ENCODE measurements at regions not wholly inside any gene's neighbourhood (a gene's known extent, or its start where the extent isn't known, plus 50 kb on each side); places are given as distances from the start of the nearest gene placed in this dataset.
A peak's percentile ranks its signal among the peaks of the same experiment; 100 is the strongest.

DNA sequence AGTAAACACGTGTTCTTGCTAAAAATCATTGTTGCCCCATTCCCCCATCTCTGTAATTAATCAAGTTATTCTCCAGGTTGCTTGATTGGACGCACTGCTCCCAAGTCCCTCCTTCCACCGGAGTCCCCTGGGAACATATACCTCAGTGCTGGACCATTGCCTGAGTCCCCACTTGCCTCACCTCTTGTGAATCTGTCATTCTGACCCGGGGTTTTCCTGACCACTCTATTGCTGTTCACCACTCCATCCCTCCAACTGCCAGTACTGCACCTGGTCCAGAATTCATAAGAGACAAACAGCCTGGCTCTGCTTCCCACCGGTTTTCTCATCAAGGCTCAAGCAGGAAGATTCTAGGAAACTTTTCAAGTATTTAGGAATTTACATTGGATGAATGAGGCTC lies 555.9 kb downstream of the VRK1 start:
- H3K9ac ChIP-seq (ENCODE audit: low read length), result no peak overlapping the region
- no peak overlapping the region for H3K27ac ChIP-seq (ENCODE audit: low read length)
- H3K27me3 ChIP-seq (ENCODE audit: insufficient read depth, low read depth, low read length), result no peaks in the 10 kb centered on the region
- H3K9me2 ChIP-seq (ENCODE audit: insufficient read depth, low read length), result no peaks in the 10 kb centered on the region
- no peaks in the 10 kb centered on the region for H3K9me3 ChIP-seq (ENCODE audit: low read length)
- H3K4me2 ChIP-seq (ENCODE audit: low read length), result no peak overlapping the region
- no peak overlapping the region for H3K4me3 ChIP-seq (ENCODE audit: low read length)
- no peaks in the 10 kb centered on the region for H3K79me2 ChIP-seq (replicated peaks; ENCODE audit: insufficient read depth, low read length)
- H4K20me1 ChIP-seq (ENCODE audit: insufficient read depth), result no peaks in the 10 kb centered on the region
- no peaks in the 10 kb centered on the region for H3F3A ChIP-seq (ENCODE audit: insufficient read depth, low read length, poor library complexity, severe bottlenecking)
- no peaks in the 10 kb centered on the region for H3K36me3 ChIP-seq (ENCODE audit: insufficient read depth, low read length)
- no peak for TF ChIP-seq TAF1 (IDR thresholded peaks at IDR 0.05; ENCODE audit: low read depth)
- TF ChIP-seq EZH2 (IDR thresholded peaks at IDR 0.05; ENCODE audit: borderline replicate concordance, insufficient read depth, low read length, poor library complexity, severe bottlenecking), result no peak
- TF ChIP-seq POLR2AphosphoS5 (IDR thresholded peaks at IDR 0.05), result no peak
- no peak for TF ChIP-seq RAD21 (conservative IDR thresholded peaks at IDR 0.05)
- TF ChIP-seq EP300 (conservative IDR thresholded peaks at IDR 0.05; ENCODE audit: poor library complexity, severe bottlenecking), result no peak
- TF ChIP-seq SMC3 (conservative IDR thresholded peaks at IDR 0.05; ENCODE audit: poor library complexity), result no peak
- no peak for TF ChIP-seq MXI1 (conservative IDR thresholded peaks at IDR 0.05; ENCODE audit: poor library complexity, severe bottlenecking)
- TF ChIP-seq, protein P1, sequence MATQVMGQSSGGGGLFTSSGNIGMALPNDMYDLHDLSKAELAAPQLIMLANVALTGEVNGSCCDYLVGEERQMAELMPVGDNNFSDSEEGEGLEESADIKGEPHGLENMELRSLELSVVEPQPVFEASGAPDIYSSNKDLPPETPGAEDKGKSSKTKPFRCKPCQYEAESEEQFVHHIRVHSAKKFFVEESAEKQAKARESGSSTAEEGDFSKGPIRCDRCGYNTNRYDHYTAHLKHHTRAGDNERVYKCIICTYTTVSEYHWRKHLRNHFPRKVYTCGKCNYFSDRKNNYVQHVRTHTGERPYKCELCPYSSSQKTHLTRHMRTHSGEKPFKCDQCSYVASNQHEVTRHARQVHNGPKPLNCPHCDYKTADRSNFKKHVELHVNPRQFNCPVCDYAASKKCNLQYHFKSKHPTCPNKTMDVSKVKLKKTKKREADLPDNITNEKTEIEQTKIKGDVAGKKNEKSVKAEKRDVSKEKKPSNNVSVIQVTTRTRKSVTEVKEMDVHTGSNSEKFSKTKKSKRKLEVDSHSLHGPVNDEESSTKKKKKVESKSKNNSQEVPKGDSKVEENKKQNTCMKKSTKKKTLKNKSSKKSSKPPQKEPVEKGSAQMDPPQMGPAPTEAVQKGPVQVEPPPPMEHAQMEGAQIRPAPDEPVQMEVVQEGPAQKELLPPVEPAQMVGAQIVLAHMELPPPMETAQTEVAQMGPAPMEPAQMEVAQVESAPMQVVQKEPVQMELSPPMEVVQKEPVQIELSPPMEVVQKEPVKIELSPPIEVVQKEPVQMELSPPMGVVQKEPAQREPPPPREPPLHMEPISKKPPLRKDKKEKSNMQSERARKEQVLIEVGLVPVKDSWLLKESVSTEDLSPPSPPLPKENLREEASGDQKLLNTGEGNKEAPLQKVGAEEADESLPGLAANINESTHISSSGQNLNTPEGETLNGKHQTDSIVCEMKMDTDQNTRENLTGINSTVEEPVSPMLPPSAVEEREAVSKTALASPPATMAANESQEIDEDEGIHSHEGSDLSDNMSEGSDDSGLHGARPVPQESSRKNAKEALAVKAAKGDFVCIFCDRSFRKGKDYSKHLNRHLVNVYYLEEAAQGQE (IDR thresholded peaks at IDR 0.05; ENCODE audit: borderline replicate concordance), result no peak
- TF ChIP-seq, protein P2, sequence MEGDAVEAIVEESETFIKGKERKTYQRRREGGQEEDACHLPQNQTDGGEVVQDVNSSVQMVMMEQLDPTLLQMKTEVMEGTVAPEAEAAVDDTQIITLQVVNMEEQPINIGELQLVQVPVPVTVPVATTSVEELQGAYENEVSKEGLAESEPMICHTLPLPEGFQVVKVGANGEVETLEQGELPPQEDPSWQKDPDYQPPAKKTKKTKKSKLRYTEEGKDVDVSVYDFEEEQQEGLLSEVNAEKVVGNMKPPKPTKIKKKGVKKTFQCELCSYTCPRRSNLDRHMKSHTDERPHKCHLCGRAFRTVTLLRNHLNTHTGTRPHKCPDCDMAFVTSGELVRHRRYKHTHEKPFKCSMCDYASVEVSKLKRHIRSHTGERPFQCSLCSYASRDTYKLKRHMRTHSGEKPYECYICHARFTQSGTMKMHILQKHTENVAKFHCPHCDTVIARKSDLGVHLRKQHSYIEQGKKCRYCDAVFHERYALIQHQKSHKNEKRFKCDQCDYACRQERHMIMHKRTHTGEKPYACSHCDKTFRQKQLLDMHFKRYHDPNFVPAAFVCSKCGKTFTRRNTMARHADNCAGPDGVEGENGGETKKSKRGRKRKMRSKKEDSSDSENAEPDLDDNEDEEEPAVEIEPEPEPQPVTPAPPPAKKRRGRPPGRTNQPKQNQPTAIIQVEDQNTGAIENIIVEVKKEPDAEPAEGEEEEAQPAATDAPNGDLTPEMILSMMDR (IDR thresholded peaks at IDR 0.05; ENCODE audit: poor library complexity, severe bottlenecking), result no peak
- H2AFZ ChIP-seq (ENCODE audit: low read depth, low read length), result no peak overlapping the region

DNA sequence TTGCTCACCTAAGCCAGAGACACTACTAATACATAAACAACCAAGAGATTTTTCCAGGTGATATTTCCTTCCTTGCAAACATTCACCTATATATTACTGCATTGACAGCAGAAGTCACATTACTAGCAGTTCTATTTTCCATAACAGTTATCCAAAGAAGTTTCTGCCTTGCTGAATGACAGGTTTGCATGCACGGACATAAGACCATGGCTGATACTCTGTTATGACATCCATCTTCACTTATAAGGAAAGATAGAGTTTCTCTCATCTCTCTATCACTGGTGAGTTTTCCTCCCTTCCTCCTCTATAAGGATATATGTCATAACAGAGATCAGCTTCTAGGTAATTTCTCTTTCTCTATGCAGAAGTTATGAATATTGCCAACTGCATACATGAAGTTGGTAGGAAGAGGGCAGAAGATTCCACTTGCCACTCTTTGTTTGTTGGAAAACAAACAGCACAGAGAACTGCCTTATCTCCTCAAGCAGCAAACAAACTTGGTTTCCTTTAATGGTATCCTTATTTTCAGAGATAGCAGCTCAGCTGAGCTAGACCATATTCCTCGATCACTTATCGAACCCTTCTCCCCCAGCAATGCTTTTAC lies 557.0 kb downstream of the VRK1 start:
- Histone ChIP-seq H3K27ac (ENCODE audit: low read length) (peak overlapping the region; percentile 53), H3K9me2 (ENCODE audit: insufficient read depth, low read length) (no peaks in the 10 kb centered on the region)
- TF ChIP-seq, protein P1 (IDR thresholded peaks at IDR 0.05; ENCODE audit: borderline replicate concordance), result no peak
- TF ChIP-seq EZH2 (IDR thresholded peaks at IDR 0.05; ENCODE audit: borderline replicate concordance, insufficient read depth, low read length, poor library complexity, severe bottlenecking) (no peak), RAD21 (conservative IDR thresholded peaks at IDR 0.05) (peak; percentile 68), MXI1 (conservative IDR thresholded peaks at IDR 0.05; ENCODE audit: poor library complexity, severe bottlenecking) (no peak), POLR2AphosphoS5 (IDR thresholded peaks at IDR 0.05) (peak; percentile 60), EP300 (conservative IDR thresholded peaks at IDR 0.05; ENCODE audit: poor library complexity, severe bottlenecking) (peak; percentile 90), SMC3 (conservative IDR thresholded peaks at IDR 0.05; ENCODE audit: poor library complexity) (peak; percentile 64)
- TF ChIP-seq, protein P2 (IDR thresholded peaks at IDR 0.05; ENCODE audit: poor library complexity, severe bottlenecking), result peak; percentile 66

More for the DNA sequence above, 557.0 kb downstream of the VRK1 start:
- Histone ChIP-seq H3K27me3 (ENCODE audit: insufficient read depth, low read depth, low read length) (no peaks in the 10 kb centered on the region), H4K20me1 (ENCODE audit: insufficient read depth) (no peaks in the 10 kb centered on the region), H3K4me2 (ENCODE audit: low read length) (no peak overlapping the region), H3K36me3 (ENCODE audit: insufficient read depth, low read length) (no peaks in the 10 kb centered on the region), H3K79me2 (replicated peaks; ENCODE audit: insufficient read depth, low read length) (no peaks in the 10 kb centered on the region), H3F3A (ENCODE audit: insufficient read depth, low read length, poor library complexity, severe bottlenecking) (no peaks in the 10 kb centered on the region), H3K9me3 (ENCODE audit: low read length) (no peaks in the 10 kb centered on the region), H2AFZ (ENCODE audit: low read depth, low read length) (no peak overlapping the region), H3K4me3 (ENCODE audit: low read length) (no peak overlapping the region), H3K9ac (ENCODE audit: low read length) (no peak overlapping the region)

All from neural cell (in vitro differentiated cells).